T-helper 2 cell treated with Interferon-gamma antibody and Interleukin-4, amounts not matched to agents 5 μg/mL and 100 μg/mL, for 36 hours (primary cell): ENCODE measurements at regions not wholly inside any gene's neighbourhood (a gene's known extent, or its start where the extent isn't known, plus 50 kb on each side); places are given as distances from the start of the nearest gene placed in this dataset.

Experiments
- DNase-seq: peaks from one replicate; pipeline ENCODE4 v3.0.0; 2021; ENCODE audit warnings: low spot score
- H3K27ac Mint-ChIP-seq: one replicate; pipeline ENCODE4 v1.8.0; 2021; ENCODE audit warnings: mild to moderate bottlenecking, mixed read lengths
- H3K27me3 Mint-ChIP-seq: one replicate; pipeline ENCODE4 v1.8.0; 2021; ENCODE audit warnings: low read depth, mixed read lengths
- H3K36me3 Mint-ChIP-seq: one replicate; pipeline ENCODE4 v1.8.0; 2021; ENCODE audit warnings: low read depth, mixed read lengths
- H3K4me1 Mint-ChIP-seq: one replicate; pipeline ENCODE4 v1.8.0; 2021; ENCODE audit warnings: low read depth, mixed read lengths
- H3K4me3 Mint-ChIP-seq: one replicate; pipeline ENCODE4 v1.8.0; 2022; ENCODE audit warnings: mild to moderate bottlenecking, moderate library complexity, mixed read lengths
- H3K9me3 Mint-ChIP-seq: one replicate; pipeline ENCODE4 v1.8.0; 2021; ENCODE audit warnings: mixed read lengths

DNA sequence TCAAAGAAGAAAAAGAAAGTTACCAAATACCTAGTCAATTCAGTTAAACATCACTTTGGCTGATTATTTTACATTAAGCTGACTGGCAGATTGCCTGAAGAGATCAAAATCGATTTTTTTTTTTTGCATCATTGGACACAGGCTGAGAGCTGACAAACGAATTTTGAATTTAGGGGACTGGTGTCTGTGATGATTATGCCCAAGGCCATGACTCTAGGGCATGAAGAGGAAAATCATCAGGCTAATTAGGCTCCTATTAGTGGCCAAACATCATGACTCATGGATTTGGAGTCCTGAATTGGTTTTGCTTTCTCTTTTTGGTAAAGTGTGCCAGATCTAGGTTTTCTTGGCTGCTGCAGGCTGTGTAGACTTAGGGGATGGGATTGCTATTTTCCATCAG, 829.3 kb upstream of the LCORL start:
- DNase-seq = no peak
- Mint-ChIP-seq H3K27me3 (no peaks in the 10 kb centered on the region), H3K4me3 (no peak overlapping the region), H3K27ac (no peak overlapping the region), H3K4me1 (no peaks in the 10 kb centered on the region), H3K9me3 (peaks cover 36% of the 10 kb centered on the region), H3K36me3 (no peaks in the 10 kb centered on the region)

DNA sequence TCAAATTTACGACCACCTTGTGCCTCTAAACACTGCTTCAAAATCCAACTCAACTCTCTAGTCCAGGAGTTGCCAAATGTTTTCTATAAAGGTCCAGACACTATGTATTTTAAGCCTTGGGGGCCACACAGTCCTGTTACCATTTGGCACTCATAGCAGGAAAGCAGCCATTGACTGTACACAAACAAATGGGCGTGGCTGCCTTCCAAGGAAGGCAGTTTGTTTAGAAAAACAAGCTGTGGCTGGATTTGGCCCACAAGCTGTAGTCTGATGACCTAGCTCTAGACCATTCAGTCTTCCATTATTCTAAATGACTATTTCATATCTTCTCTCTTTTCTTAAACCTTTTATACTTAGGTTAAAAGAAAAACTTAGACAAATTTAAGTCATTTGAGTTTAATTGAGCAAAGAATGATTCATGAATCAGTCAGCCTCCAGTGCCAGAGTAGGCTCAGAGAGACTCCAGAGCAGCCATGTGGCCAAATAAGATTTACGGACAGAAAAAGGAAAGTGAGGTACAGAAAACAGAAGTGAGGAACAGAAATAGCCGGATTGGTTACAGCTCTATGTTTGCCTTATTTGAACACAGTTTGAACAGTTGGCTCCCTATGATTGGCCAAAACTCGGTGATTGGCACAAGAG, 825.8 kb upstream of the LCORL start:
- Mint-ChIP-seq H3K27ac (no peak overlapping the region), H3K4me1 (no peaks in the 10 kb centered on the region), H3K9me3 (peaks cover 43% of the 10 kb centered on the region), H3K36me3 (no peaks in the 10 kb centered on the region), H3K4me3 (no peak overlapping the region), H3K27me3 (no peaks in the 10 kb centered on the region)
- DNase-seq = no peak

DNA sequence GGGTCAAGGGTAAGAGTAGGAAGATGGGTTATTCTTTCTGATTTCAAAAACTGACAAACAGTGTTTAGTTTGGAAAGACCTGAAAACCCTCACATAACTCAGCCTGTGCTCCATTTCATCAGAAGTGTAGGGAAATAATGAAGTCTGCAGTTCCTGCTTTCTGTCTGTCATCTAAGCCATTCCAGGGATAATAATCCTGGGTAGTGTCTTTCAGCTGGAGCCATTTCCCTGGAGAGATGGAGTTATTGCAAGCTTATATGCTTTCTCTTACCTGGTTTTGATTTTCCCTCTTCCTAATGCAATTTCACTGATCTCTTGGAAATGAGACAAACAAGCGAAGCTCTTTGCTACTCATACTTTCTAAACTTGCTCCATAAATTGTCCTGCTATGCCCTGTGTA, 824.8 kb upstream of the LCORL start:
- H3K4me3 Mint-ChIP-seq = no peak overlapping the region

DNA sequence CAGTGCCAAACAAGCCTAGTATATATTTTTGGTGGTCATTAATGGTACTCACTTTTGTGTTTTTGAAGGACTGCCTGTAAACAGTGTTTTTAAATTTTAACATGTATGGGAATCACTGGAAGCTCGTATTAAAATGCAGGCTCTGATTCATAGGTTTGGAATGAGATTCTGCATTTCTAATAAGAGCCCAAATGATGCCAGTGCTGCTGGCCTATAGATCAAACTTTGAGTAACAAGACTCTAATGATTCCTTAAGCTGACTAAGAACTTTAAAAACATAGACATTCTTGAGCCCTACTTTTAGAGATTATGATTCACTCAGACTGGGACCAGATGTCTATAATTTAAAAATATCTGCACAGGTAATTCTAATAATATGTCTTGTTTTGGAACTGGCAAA, 823.2 kb upstream of the LCORL start:
- H3K27ac Mint-ChIP-seq = no peak overlapping the region
- H3K4me3 Mint-ChIP-seq = no peak overlapping the region
- H3K9me3 Mint-ChIP-seq = peaks cover 45% of the 10 kb centered on the region
- H3K36me3 Mint-ChIP-seq = no peaks in the 10 kb centered on the region
- H3K27me3 Mint-ChIP-seq = no peaks in the 10 kb centered on the region
- DNase-seq = no peak
- H3K4me1 Mint-ChIP-seq = no peaks in the 10 kb centered on the region

More for the DNA sequence above, 824.8 kb upstream of the LCORL start:
- no peaks in the 10 kb centered on the region for H3K36me3 Mint-ChIP-seq
- H3K27me3 Mint-ChIP-seq = no peaks in the 10 kb centered on the region
- DNase-seq = no peak
- H3K4me1 Mint-ChIP-seq = no peaks in the 10 kb centered on the region
- H3K9me3 Mint-ChIP-seq = peaks cover 49% of the 10 kb centered on the region
- no peak overlapping the region for H3K27ac Mint-ChIP-seq

DNA sequence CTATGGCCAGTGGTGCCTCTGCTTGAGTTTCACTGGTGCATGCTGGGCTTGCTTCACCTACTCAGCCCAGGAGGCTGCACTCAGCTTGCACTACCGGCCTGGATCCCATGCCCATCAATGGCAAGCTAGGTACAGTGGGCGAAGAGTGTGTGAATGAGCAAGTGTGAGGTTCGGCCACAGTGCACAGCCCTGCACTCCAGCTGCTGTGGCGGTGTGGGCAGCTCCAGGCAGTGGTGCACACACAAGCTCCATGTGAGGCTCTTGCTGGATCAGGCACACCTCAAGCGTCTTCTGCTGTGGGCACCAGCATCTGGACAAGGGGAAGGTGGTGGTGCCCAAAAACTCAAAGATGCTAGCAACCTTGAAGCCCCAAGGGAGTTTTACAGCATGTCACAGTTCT, 820.9 kb upstream of the LCORL start:
- H3K36me3 Mint-ChIP-seq = no peaks in the 10 kb centered on the region
- no peaks in the 10 kb centered on the region for H3K27me3 Mint-ChIP-seq
- no peak overlapping the region for H3K27ac Mint-ChIP-seq
- H3K4me1 Mint-ChIP-seq = no peaks in the 10 kb centered on the region
- H3K9me3 Mint-ChIP-seq = peaks cover 38% of the 10 kb centered on the region
- no peak overlapping the region for H3K4me3 Mint-ChIP-seq
- no peak for DNase-seq

DNA sequence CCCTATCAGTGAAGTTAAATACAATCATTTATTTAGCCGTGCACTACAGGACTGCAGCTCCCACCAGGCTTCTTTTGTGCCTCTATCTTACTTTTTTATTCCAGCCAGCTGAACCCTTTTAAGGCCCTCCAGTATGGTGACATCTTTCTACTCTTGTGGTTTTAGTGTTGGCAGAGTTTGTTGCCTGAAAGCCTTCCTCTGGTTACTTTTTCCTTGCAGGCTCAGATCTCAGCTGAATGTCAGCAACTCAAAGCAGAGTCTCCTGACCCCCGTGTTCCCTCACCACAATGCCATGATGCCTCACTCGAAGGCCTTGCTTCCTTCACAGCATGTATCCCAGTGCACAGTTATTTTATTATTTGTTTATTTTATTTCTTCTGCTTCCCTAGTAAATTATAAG, 818.9 kb upstream of the LCORL start:
- Mint-ChIP-seq H3K4me3 (no peak overlapping the region), H3K27ac (no peak overlapping the region), H3K27me3 (no peaks in the 10 kb centered on the region)

DNA sequence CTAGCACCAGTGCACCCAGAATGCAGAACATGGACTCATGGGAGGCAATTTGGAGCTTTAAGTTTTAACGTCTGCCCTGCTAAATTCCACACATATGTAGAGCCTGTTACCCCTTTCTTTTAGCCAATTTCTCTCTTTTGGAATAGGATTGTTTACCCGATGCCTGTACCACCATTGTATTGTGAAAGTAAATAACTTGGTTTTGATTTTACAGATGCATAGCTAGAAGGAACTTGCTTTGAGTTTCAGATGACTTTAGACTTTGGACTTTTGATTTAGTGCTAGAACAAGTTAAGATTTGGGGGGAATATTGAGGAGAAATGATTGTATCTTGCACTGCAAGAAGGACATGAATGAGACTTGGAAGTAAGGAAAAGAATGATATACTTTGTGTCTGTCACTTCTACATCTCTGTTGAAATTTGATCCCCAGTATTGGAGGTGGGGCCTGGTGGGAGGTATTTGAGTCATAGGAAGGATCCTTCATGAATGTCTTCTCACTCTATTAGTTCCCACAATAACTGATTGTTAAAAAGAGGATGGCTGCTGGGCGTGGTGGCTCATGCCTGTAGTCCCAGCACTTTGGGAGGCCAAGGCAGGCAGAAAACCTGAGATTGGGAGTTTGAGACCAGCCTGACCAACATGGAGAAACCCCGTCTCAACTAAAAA, 794.8 kb upstream of the LCORL start:
- H3K27me3 Mint-ChIP-seq = no peaks in the 10 kb centered on the region
- no peak overlapping the region for H3K4me3 Mint-ChIP-seq
- peaks cover 35% of the 10 kb centered on the region for H3K9me3 Mint-ChIP-seq
- H3K4me1 Mint-ChIP-seq = no peaks in the 10 kb centered on the region
- no peaks in the 10 kb centered on the region for H3K36me3 Mint-ChIP-seq
- no peak for DNase-seq
- H3K27ac Mint-ChIP-seq = no peak overlapping the region

More for the DNA sequence above, 818.9 kb upstream of the LCORL start:
- H3K36me3 Mint-ChIP-seq = no peaks in the 10 kb centered on the region
- peaks cover 39% of the 10 kb centered on the region for H3K9me3 Mint-ChIP-seq
- DNase-seq = no peak
- no peaks in the 10 kb centered on the region for H3K4me1 Mint-ChIP-seq

DNA sequence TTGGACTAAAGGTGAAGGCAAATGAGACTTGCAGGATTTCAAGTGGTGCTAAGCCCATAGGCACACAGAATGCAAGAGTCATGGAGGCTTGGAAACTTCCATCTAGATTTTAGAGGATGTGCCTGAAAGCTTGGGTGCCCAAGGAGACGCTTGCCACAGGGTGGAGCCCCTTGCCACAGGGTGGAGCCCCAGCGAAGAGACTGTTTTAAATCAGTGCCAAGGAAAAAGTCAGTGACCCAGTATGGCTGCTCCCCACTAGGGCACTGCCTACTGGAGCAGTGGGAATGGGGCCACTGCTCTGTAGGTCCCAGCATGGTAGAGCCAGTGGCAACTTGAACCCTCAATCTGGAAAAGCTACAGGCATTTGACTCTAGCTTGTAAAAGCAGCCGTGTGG, 794.2 kb upstream of the LCORL start:
- DNase-seq = no peak
- no peak overlapping the region for H3K4me3 Mint-ChIP-seq
- H3K9me3 Mint-ChIP-seq = peaks cover 35% of the 10 kb centered on the region
- H3K4me1 Mint-ChIP-seq = no peaks in the 10 kb centered on the region
- H3K27ac Mint-ChIP-seq = no peak overlapping the region
- no peaks in the 10 kb centered on the region for H3K27me3 Mint-ChIP-seq
- H3K36me3 Mint-ChIP-seq = no peaks in the 10 kb centered on the region

DNA sequence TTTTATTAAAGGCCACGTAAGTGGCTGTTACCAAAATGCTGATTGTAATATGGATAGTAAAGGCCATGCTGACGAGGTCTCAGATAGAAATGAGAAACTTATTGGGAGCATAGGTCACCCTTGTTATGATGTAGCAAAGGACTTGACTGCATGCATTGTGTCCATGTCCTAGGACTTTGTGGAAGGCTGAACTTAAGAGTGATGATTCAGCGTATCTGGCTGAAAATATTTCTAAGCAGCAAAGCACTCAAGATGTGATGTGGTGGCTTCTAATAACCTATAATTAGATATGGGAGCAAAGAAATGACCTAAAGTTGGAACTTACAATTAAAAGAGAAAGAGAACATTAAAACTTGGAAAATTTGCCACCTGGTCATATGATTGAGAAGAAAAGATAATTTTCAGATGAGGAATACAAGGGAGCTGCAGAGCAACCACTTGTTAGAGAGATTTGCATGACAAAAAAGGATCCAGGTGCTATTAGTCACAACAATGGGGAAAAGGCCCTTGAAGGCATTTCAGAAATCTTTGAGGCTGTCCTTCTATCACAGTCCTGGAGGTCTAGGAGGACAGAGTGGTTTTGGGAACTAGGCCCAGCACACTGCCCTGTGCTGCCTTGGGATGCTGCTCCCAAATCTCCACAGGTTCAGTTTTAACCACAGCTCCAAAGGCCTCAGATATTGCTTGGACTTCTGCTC, 793.7 kb upstream of the LCORL start:
- no peaks in the 10 kb centered on the region for H3K36me3 Mint-ChIP-seq

DNA sequence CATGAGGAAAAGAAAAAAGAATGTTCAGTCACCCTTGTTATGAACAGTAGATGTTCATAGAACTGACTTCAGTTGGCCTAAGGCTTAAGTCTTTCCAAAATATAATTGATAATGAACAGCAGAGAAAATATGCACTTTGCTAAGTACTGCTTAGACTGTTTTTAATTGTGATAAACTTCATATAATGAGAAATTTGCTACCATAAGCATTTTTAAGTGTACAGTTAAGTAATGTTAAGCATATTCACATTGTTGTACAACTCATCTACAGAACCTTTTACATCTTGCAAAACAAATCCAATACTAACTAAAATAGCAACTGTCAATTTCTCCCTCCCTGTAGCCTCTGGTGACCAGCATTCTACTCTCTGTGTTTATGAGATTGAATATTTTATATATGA, 792.2 kb upstream of the LCORL start:
- no peaks in the 10 kb centered on the region for H3K36me3 Mint-ChIP-seq
- no peak overlapping the region for H3K4me3 Mint-ChIP-seq

More for the DNA sequence above, 793.7 kb upstream of the LCORL start:
- H3K27ac Mint-ChIP-seq = no peak overlapping the region
- H3K9me3 Mint-ChIP-seq = peaks cover 32% of the 10 kb centered on the region
- no peak for DNase-seq
- H3K4me1 Mint-ChIP-seq = no peaks in the 10 kb centered on the region
- no peaks in the 10 kb centered on the region for H3K27me3 Mint-ChIP-seq
- H3K4me3 Mint-ChIP-seq = no peak overlapping the region

DNA sequence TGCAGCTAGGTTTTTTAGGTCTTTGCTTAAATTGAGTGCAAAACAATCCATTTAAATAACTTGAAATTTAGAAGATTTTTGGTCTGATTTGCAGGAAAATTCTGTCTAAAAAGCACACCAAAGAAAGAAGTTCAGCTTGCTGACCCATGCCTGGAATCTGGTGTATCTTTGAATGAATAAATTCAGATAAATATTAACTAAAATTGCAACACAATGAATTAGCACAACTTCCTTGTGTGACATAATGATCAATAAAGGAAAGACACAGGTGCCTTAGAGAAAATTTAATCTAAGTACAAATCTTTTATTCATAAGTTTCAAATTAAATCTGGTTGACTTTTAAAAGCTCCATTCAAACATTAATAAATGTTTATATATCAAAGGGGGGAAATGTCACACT, 791.5 kb upstream of the LCORL start:
- Mint-ChIP-seq H3K4me1 (no peaks in the 10 kb centered on the region), H3K27ac (no peak overlapping the region), H3K27me3 (no peaks in the 10 kb centered on the region), H3K9me3 (peaks cover 36% of the 10 kb centered on the region), H3K4me3 (no peak overlapping the region), H3K36me3 (no peaks in the 10 kb centered on the region)
- DNase-seq = no peak

More for the DNA sequence above, 792.2 kb upstream of the LCORL start:
- no peak for DNase-seq
- Mint-ChIP-seq H3K27me3 (no peaks in the 10 kb centered on the region), H3K9me3 (peaks cover 29% of the 10 kb centered on the region), H3K27ac (no peak overlapping the region), H3K4me1 (no peaks in the 10 kb centered on the region)

DNA sequence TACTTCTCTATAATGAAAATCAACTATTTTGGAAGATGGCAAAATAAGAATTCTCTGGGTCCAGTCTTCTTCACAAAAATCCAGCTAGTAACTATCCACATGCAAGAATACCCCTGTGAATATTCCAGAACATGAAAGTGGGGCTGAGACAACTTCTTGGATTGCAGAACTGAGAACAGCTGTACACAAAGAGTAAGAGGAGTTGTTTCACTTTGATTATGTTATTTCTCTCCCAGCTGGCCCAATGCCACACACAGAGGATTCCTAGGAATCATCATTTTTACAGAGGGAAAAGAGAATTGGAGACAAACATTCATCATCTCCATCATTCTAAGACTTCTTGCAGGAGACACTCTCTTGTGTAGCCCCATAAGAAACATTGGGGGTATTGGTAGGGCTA, 782.2 kb upstream of the LCORL start:
- Mint-ChIP-seq H3K4me1 (no peaks in the 10 kb centered on the region), H3K36me3 (no peaks in the 10 kb centered on the region), H3K9me3 (peaks cover 19% of the 10 kb centered on the region), H3K27me3 (no peaks in the 10 kb centered on the region), H3K27ac (no peak overlapping the region), H3K4me3 (no peak overlapping the region)
- DNase-seq = no peak

DNA sequence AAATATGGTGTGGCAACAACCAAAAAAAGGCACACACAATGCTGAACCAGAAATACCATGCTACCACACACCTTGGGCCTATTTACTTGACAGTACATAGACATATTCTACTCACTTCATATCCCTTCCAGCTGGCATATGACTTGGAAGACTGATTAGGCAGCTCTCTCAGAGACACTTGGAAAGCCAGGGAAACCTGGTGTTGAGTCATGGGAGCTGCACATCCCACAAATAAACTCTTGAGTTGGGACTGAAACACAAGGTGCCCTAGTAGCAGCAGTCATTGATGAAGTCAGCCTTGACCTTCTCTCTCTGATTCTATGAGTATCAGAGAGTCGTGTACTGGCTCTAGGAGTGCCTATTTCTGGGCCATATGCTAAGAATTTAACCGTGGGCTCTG, 776.6 kb upstream of the LCORL start:
- Mint-ChIP-seq H3K4me3 (no peak overlapping the region), H3K9me3 (no peaks in the 10 kb centered on the region), H3K36me3 (no peaks in the 10 kb centered on the region), H3K27ac (no peak overlapping the region), H3K27me3 (no peaks in the 10 kb centered on the region), H3K4me1 (no peaks in the 10 kb centered on the region)
- no peak for DNase-seq

DNA sequence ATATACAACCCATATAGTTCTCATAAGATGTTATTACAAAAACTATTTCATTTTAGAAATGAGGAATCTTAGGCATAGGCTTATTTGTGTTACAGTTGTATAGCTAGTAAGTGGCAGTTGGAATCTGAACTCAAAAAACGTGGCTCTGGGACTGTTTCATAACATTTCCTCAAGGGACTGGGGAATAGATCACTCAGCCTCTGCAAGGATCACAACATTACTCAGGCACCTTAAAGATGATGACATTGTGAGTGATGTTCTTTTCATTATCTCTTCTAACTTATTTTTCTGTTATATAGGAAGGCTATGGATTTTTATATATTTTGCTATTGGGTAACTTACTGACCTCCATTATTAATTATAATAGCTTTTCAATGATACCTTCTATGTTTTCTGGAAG, 774.2 kb upstream of the LCORL start:
- H3K27me3 Mint-ChIP-seq = no peaks in the 10 kb centered on the region
- no peak overlapping the region for H3K4me3 Mint-ChIP-seq
- H3K27ac Mint-ChIP-seq = no peak overlapping the region
- H3K4me1 Mint-ChIP-seq = no peaks in the 10 kb centered on the region
- DNase-seq = no peak
- no peaks in the 10 kb centered on the region for H3K9me3 Mint-ChIP-seq
- no peaks in the 10 kb centered on the region for H3K36me3 Mint-ChIP-seq
